HG02885 (cell line): ENCODE measurements at regions not wholly inside any gene's neighbourhood (a gene's known extent, or its start where the extent isn't known, plus 50 kb on each side); places are given as distances from the start of the nearest gene placed in this dataset.
"Not testable (repeated sequence)": the region's sequence is repeated elsewhere in the genome, so short reads cannot be mapped to it uniquely, and the experiment has no call there.

Experiments
- ATAC-seq: cut with Tn5 transposase; IDR thresholded peaks from one replicate; pipeline ENCODE4 v1.9.1; 2021; ENCODE audit warnings: mild to moderate bottlenecking; ENCODE audit not compliant: unreplicated experiment, poor library complexity

- ATAC-seq = no peak
These were observed 436.3 kb upstream of the RUNX1 start for GRCh38 chr21:35485364-35485763.

DNA sequence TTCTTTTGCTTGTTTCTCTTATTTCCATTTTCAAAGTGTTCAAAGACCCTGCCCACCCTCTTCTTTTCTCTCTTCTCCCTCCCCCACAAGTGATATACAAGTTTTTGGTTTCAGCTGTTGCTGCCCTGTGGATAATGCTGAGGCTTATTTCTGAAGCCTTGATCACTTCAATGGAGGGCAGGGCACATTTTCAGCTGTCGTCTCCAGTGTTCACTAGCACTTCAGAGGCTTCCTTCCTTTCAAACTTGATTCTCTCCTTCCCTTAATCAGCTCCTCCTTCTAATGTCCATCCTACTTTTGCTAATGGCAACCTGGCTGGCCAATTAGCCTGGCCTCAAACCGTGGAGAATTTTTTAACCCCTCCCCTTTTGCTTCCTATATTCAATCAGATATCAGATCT lies 435.7 kb upstream of the RUNX1 start:
- no peak for ATAC-seq

GRCh38 chr21:35484032-35484431 lies 434.9 kb upstream of the RUNX1 start:
- no peak for ATAC-seq

DNA sequence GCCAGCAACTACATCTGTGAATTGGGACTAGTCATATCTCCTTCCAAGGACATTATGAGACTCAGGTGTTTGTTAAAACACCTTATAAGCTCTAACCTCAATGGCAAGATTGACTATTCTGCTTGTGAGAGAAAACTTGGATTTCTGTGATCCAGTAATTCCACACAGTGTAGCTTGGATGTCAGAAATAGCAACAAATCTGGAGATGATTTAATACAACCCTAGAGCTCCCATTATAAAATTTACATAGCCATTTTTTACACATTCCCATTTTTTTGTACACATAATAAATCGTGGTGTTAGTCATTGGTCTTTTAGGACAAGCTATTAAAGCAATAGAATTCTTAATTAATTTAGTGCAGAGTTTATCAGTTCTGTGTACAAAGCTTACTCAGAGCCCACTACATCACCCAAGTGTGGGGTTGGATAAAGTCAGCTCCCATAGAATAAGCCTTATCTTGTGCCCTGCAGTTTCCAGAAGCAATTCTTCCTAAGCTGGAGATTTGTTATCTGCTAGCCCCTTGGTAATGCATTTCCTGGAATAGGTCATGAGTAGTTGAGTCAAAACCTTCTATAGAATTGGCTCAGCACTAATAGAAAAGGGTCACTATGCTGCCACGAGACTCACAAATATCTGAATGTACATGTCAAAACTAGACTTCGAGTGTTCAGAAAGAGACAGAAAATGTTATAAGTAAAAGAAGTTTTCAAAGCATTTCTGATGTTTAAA lies 434.0 kb upstream of the RUNX1 start:
- ATAC-seq = no peak

DNA sequence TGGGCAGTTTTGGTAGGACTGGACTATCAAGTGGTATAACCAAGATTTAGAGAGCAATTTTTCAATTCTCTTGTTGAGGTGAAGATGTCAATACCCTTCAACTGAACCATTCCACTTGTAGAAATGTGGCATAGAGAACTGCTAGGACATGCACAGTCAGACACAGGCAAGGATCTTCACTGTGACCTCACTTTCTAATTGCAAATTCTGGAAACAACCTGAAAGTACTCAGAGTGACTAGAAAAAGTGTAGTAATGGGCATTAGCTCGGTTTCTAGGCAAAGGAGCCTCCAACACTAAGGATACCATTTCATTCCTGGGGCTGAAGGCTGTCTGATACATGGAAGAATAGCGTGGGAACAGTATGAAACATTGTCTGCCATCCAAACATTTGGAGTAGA lies 433.0 kb upstream of the RUNX1 start:
- no peak for ATAC-seq

- no peak for ATAC-seq
These were observed 431.9 kb upstream of the RUNX1 start for GRCh38 chr21:35481005-35481404.

DNA sequence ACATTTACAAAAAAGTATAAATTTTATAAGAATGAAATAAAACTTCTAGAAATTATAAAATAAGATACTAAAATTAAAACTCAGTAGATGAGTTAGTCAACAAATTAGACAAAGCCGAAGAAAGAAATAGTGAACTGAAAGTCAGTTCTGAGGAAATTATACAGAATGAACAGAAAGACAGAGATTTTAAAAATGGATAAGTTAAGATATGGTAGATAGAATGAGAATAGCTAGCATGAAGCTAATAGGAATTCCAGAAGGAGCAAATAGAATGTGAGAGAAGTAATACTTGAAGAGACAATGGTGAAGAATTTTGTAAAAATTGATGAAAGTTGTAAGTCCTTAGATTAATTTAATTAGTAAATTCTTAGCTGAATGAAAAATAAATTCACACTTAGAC lies 430.4 kb upstream of the RUNX1 start:
- ATAC-seq = no peak

- ATAC-seq = no peak
These were observed 430.0 kb upstream of the RUNX1 start for GRCh38 chr21:35479065-35479448.

GRCh38 chr21:35478161-35479064 lies 429.3 kb upstream of the RUNX1 start:
- ATAC-seq = no peak

DNA sequence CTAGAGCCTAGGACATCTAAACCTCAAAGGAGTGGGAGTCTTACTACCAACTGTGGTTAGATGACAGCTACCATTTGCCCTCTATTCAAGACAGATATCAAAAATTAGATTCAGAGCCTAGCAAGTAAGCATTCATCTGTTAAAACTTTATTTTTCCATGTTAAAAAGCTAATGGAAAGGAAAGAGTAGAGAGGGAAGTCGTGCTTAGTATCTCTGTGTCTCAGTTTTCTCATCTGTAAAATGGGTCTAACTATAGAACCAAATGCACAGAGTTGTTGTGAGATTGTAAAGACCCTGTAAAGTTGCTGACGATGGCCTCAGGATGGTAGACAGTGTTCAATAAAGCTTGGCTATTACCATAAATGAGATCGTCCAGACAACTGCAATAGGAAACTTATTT lies 428.5 kb upstream of the RUNX1 start:
- ATAC-seq = no peak

DNA sequence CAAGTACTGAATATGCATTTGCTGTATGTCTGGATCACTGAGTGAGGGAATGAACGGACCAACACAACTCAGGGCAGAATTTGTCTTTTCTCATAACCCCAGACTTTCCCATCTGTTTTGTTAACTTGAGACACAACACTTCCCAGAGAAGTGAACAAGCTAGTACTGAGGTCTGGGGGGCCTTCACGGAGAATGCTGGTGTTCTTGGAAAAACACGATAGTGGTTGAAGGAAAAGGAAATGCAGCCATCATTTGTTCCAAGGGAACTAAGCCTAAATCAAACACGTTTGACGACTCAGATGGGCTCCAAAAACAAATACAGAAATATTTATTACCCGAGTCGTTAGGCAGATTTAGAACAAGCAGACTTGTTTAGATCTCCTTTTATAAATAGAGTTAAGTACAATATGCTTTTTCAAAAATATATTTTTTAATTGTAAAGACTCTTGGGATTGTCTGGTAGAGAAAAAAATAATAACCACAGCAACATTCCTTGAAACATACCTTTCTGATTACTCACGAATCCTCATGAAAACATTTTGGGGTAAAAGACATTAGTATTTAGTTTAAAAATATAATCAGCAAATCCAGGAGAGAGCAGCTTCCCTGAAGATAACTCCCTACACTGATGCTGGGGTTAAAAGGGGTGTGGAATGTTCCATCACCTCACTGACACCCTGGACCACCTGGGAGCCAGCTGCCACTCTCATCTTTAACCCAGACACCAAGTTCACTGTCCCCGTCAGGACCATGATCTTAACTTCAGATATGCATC lies 427.7 kb upstream of the RUNX1 start:
- no peak for ATAC-seq

DNA sequence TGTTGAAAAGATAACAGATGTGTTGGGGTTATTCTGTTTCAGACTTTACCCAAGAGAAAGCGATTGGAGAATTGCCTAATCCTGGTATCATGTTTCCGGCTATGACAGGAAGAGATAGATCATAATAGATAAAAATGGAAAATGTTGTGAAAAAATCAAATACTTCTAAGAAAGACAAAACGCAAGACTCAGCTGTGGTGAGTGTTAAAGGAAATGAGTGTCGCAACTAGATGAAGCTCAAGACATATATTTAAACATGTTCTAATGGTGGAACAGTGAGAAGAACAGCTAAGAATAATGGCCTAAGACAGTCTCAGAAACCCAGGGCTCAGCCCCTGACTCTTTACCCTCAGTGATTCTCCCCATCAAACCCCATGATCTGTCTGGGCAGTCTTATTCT lies 426.7 kb upstream of the RUNX1 start:
- ATAC-seq = no peak

GRCh38 chr21:35475009-35475408 lies 425.9 kb upstream of the RUNX1 start:
- no peak for ATAC-seq

DNA sequence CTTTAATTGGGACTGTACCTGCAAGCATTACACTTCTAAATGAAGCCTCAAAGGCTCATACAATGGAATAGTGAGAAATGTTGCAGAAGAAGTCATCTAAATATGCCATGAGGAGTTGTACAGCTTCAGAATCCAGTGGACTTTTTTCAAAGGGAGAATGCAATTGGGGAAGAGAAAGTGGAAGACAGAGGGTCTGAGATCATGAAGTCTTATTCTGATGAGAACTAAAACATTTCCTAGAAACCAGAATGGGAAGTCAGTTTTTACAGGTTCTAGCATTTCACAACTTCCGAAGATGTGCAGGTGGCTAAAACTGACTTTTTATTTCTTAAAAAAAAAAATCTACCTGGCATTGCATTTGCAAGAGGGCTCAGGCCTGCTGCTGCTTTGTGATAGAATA lies 424.4 kb upstream of the RUNX1 start:
- no peak for ATAC-seq

DNA sequence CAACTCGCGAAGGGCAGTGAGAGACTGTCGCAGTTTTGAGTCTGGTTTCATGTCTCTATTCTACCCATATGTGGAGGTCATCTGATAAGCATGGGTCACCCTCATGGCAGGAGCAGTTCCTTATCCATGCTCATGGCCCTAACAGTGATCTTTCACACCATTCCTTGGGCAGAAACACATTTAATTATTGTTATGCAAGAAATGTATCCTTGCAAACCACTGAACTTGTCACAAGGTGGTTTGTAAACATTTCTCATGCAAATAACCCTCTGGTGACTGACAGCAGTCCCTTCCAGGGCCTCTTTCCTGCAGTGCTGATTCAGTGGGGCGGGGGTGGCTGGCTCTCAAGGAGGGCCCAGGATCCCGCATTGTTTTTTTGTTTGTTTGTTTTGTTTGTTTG lies 421.4 kb upstream of the RUNX1 start:
- no peak for ATAC-seq

GRCh38 chr21:35469498-35469897 lies 420.4 kb upstream of the RUNX1 start:
- ATAC-seq = no peak

DNA sequence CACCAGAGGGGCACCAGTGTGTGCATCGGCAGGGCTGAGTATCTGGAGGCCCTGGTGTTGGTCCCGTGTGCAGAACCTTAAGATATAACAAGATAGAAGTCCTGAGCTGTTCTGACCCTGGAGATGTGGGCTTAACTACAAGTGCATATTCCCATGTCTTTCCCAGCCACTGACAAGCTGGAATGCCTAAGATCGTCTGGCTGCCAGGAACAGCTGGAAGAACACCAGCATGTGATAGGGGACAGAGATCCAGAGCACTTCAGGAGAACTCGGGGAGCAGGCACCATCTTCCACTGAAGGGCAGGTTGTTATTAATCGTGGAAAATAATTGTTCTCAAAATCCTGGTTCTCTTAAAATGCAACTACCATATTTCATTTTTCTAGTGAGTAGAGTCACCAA lies 419.9 kb upstream of the RUNX1 start:
- ATAC-seq = no peak

- no peak for ATAC-seq
These were observed 418.5 kb upstream of the RUNX1 start for GRCh38 chr21:35467566-35467965.

DNA sequence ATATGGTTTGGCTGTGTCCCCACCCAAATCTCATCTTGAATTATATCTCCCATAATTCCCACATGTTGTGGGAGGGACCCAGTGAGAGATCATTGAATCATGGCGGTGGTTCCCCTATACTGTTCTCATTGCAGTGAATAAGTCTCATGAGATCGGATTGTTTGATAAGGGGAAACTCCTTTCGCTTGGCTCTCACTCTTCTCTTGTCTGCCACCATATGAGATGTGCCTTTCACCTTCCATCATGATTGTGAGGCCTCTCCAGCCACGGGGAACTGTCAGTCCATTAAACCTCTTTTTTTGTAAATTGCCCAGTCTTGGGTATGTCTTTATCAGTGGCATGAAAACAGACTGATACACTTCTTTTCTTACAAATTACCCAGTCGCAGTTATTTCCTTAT lies 417.6 kb upstream of the RUNX1 start:
- ATAC-seq = not testable (repeated sequence)

DNA sequence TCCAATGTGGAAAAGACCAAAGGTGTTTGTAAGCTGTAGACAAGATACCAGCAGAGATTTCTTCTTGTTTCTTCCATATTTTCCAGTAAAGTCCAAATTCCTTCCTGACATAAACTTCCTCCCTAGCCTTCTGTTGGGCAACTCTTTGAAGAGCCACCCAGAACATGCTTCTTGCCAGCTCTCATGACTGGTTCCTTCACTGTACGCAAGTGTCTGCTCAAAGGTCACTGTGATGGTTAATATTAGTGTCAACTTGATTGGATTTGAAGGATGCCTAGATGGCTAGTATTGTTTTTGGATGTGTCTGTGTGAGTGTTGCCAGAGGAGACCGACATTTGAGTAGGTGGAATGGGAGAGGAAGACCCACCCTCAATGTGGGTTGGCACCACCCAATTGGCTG lies 416.6 kb upstream of the RUNX1 start:
- ATAC-seq = no peak

- ATAC-seq = no peak
These were observed 412.6 kb upstream of the RUNX1 start for GRCh38 chr21:35461700-35462099.
